ENCODE measurements at regions not wholly inside any gene's neighbourhood (a gene's known extent, or its start where the extent isn't known, plus 50 kb on each side); places are given as distances from the start of the nearest gene placed in this dataset.

- Histone ChIP-seq H3K23ac (ENCODE audit: low read depth, low read length) (no peak overlapping the region), H2AK9ac (replicated peaks; ENCODE audit: low read depth, low read length, poor library complexity) (no peak overlapping the region), H3K9ac (ENCODE audit: low read depth, low read length) (no peak overlapping the region), H2AK5ac (ENCODE audit: low read depth, low read length) (no peak overlapping the region), H2BK15ac (ENCODE audit: low read depth, low read length) (no peak overlapping the region), H3K4ac (ENCODE audit: low read depth, low read length) (no peak overlapping the region), H3K4me1 (ENCODE audit: control insufficient read depth, insufficient read depth, low read length) (no peaks in the 10 kb centered on the region), H4K5ac (ENCODE audit: low read depth, low read length) (no peak overlapping the region), H2AFZ (replicated peaks; ENCODE audit: low read length, poor library complexity) (no peak overlapping the region), H3K27ac (ENCODE audit: insufficient read depth, low read length) (no peak overlapping the region), H4K91ac (ENCODE audit: insufficient read depth, low read depth, low read length) (no peak overlapping the region), H2BK20ac (ENCODE audit: low read depth, low read length) (no peak overlapping the region), H3K14ac (replicated peaks; ENCODE audit: low read depth, low read length) (no peak overlapping the region), H3K4me2 (ENCODE audit: low read depth, low read length) (no peak overlapping the region), H4K20me1 (ENCODE audit: insufficient read depth, low read length) (no peaks in the 10 kb centered on the region), H3K18ac (ENCODE audit: low read depth, low read length) (no peak overlapping the region), H3K4me3 (ENCODE audit: insufficient read depth, low read depth, low read length) (no peak overlapping the region), H3K9me3 (ENCODE audit: control insufficient read depth, insufficient read depth, low read length) (no peaks in the 10 kb centered on the region), H2BK5ac (ENCODE audit: low read depth, low read length, poor library complexity, severe bottlenecking) (no peak overlapping the region), H2BK120ac (ENCODE audit: low read depth, low read length) (no peak overlapping the region), H3K27me3 (ENCODE audit: control insufficient read depth, insufficient read depth, low read length) (no peaks in the 10 kb centered on the region), H3K56ac (ENCODE audit: extremely low read depth, insufficient read depth, low read length) (no peak overlapping the region), H3K36me3 (ENCODE audit: control insufficient read depth, insufficient read depth, low read length) (no peaks in the 10 kb centered on the region), H4K8ac (ENCODE audit: low read depth in 2 of 2, low read length in 2 of 2) (no peak overlapping the region; a peak in 1 of 4 replicates), H3K9me1 (ENCODE audit: insufficient read depth, low read length) (no peaks in the 10 kb centered on the region), H3K79me1 (ENCODE audit: low read depth in 1 of 2, low read length in 2 of 2) (no peaks in the 10 kb centered on the region)
- no TSS peak for BruUV-seq (replicated peaks)
- in situ Hi-C loops (cut with MboI; ENCODE audit: low sequenced_read_pairs), result loop anchor here (25.0 kb wide), 1 partner anchor 440 kb away; no protein-coding TSS in a partner anchor
- CTCF ChIA-PET, result no interaction called here
- 58% methylated on average over 3 of the region's 4 CpGs; no CpG with 5 or more reads in 1 of the 2 experiments for WGBS, 2 experiments (ENCODE audit: extremely low coverage in 2 of 2, insufficient read length in 1 of 2)
- ATAC-seq (ENCODE audit: low read depth) (no peak), DNase-seq (no peak)
- POLR2A ChIA-PET (ENCODE audit: unreplicated experiment), result no interaction called here
- no peak for TF ChIP-seq RFX5 (IDR thresholded peaks at IDR 0.05; ENCODE audit: low read depth, low read length)
- no peak for TF ChIP-seq BHLHE40 (IDR thresholded peaks at IDR 0.05; ENCODE audit: low read depth, low read length)
- TF ChIP-seq ELK1 (IDR thresholded peaks at IDR 0.05; ENCODE audit: borderline replicate concordance, low read depth, low read length), result no peak
- TF ChIP-seq USF2 (IDR thresholded peaks at IDR 0.05; ENCODE audit: low read depth, low read length), result no peak
- no peak for TF ChIP-seq RCOR1 (IDR thresholded peaks at IDR 0.05; ENCODE audit: insufficient replicate concordance, low read length)
- no peak for TF ChIP-seq POLR2A (IDR thresholded peaks at IDR 0.05; ENCODE audit: low read depth, low read length)
- TF ChIP-seq CEBPB (IDR thresholded peaks at IDR 0.05; ENCODE audit: low read depth, low read length), result no peak
- no peak for TF ChIP-seq MAFK (IDR thresholded peaks at IDR 0.05; ENCODE audit: low read depth, low read length)
- no peak for TF ChIP-seq SMC3 (IDR thresholded peaks at IDR 0.05; ENCODE audit: low read depth, low read length)
- no peak for TF ChIP-seq MXI1 (IDR thresholded peaks at IDR 0.05; ENCODE audit: borderline replicate concordance, low read depth, low read length)
- no peak for TF ChIP-seq CTCF (conservative IDR thresholded peaks at IDR 0.05; ENCODE audit: low read depth, low read length)
- intact Hi-C loops (cut with micrococcal nuclease), result no loop called here
- dilution Hi-C loops (cut with HindIII; ENCODE audit: low sequenced_read_pairs, unreplicated experiment), result no loop called here
Measured at GRCh38 chr12:24121911-24122310, 172.4 kb upstream of the SOX5 start.

Data from IMR-90 (cell line).